ENCODE measurements at regions not wholly inside any gene's neighbourhood (a gene's known extent, or its start where the extent isn't known, plus 50 kb on each side); places are given as distances from the start of the nearest gene placed in this dataset.

DNA sequence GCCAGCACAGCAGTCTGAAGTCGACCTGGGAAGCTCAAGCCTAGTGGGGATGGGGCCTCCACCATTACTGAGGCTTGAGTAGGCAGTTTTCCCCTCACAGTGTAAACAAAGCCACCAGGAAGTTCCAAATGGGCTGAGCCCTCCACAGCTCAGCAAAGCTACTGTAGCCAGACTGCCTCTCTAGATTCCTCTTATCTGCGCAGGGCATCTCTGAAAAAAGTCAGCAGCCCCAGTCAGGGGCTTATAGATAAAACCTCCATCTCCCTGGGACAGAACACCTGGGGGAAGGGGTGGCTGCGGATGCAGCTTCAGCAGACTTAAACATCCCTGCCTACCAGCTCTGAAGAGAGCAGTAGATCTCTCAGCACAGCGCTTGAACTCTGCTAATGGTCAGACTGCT lies 218.4 kb upstream of the VRK2 start:
- Histone ChIP-seq H3K27ac (no peak overlapping the region), H3K4me3 (no peak overlapping the region), H3K4me1 (no peaks in the 10 kb centered on the region), H3K27me3 (no peaks in the 10 kb centered on the region), H3K36me3 (no peaks in the 10 kb centered on the region), H3K9me3 (peaks cover 0 to 6% (median 0%) of the 10 kb centered on the region in 3 donors)
- intact Hi-C loops (cut with DNase I) = no loop called here
- DNase-seq = no peak
- TF ChIP-seq POLR2A (IDR thresholded peaks at IDR 0.05) (no peak), CTCF (IDR thresholded peaks at IDR 0.05) (no peak)
- 100% methylated on average over 1 of the region's 4 CpGs; no CpG with 5 or more reads in 1 of the 2 donors for WGBS, 2 donors

GRCh38 chr2:57834666-57835065 lies 211.9 kb upstream of the VRK2 start:
- H3K36me3 ChIP-seq = no peaks in the 10 kb centered on the region
- H3K4me1 ChIP-seq = no peaks in the 10 kb centered on the region
- DNase-seq = no peak
- intact Hi-C loops (cut with DNase I) = no loop called here
- no peak for TF ChIP-seq POLR2A (IDR thresholded peaks at IDR 0.05)
- TF ChIP-seq CTCF (IDR thresholded peaks at IDR 0.05) = no peak
- no peaks in the 10 kb centered on the region for H3K27me3 ChIP-seq
- H3K27ac ChIP-seq = no peak overlapping the region
- peaks cover 0 to 6% (median 0%) of the 10 kb centered on the region in 3 donors for H3K9me3 ChIP-seq
- H3K4me3 ChIP-seq = no peak overlapping the region

GRCh38 chr2:57842531-57842930 lies 204.1 kb upstream of the VRK2 start:
- 73 to 95% methylated on average over 1 of the region's 1 CpG for WGBS, 2 donors
- H3K27me3 ChIP-seq = no peaks in the 10 kb centered on the region
- no peak overlapping the region for H3K27ac ChIP-seq
- intact Hi-C loops (cut with DNase I) = no loop called here
- no peak for TF ChIP-seq POLR2A (IDR thresholded peaks at IDR 0.05)
- no peak overlapping the region for H3K4me3 ChIP-seq
- DNase-seq = no peak
- H3K36me3 ChIP-seq = no peaks in the 10 kb centered on the region
- H3K4me1 ChIP-seq = no peaks in the 10 kb centered on the region
- H3K9me3 ChIP-seq = no peaks in the 10 kb centered on the region

DNA sequence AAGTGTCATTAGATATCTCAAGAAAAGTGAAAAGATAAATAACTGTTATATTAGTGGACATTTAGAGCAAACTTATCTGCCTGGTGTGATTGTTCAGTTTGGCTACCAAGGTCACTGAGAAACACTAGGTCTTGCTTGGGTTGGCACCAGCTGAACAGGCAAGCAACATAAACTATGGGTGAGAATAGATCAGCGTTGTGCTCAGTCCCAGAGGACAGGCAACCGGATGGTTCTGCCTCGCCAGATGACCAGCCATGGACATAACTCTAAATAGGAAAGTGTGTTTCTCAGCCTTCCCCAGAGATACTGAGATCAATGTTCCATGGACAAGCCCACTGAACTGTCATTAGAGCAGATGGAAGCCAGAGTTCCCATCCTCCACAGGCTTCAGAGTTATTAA lies 203.4 kb upstream of the VRK2 start:
- Histone ChIP-seq H3K9me3 (no peaks in the 10 kb centered on the region), H3K27me3 (no peaks in the 10 kb centered on the region), H3K4me1 (no peaks in the 10 kb centered on the region), H3K27ac (no peak overlapping the region), H3K4me3 (no peak overlapping the region), H3K36me3 (no peaks in the 10 kb centered on the region)
- 60 to 74% methylated on average over 1 to 3 of the region's 3 CpGs for WGBS, 2 donors
- intact Hi-C loops (cut with DNase I) = no loop called here
- DNase-seq = no peak
- no peak for TF ChIP-seq CTCF (IDR thresholded peaks at IDR 0.05)

DNA sequence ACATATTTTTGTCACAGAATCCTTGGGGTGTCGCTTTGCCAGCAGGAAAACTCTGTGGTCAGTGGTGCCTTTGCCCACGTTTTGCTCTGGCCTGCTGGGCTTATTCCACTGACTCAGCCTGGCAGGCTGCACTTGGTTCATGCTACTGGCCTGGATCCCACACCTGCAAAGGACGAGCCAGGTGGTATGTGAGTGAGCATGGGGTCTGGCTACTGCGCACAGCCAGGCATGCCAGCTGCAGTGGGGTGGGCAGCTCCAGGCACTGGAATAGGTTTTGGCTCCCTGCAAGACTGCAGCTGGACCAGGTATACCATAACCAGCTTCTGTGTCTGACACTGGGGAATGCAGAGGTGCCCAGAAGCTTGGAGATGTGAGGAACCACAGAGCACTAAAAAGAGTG lies 197.9 kb upstream of the VRK2 start:
- H3K4me1 ChIP-seq = no peaks in the 10 kb centered on the region
- H3K4me3 ChIP-seq = no peak overlapping the region
- no peaks in the 10 kb centered on the region for H3K9me3 ChIP-seq
- intact Hi-C loops (cut with DNase I) = no loop called here
- 47 to 49% methylated on average over 2 of the region's 4 CpGs for WGBS, 2 donors
- no peak overlapping the region for H3K27ac ChIP-seq
- no peak for DNase-seq
- no peaks in the 10 kb centered on the region for H3K36me3 ChIP-seq
- no peaks in the 10 kb centered on the region for H3K27me3 ChIP-seq
- TF ChIP-seq CTCF (IDR thresholded peaks at IDR 0.05) = no peak

DNA sequence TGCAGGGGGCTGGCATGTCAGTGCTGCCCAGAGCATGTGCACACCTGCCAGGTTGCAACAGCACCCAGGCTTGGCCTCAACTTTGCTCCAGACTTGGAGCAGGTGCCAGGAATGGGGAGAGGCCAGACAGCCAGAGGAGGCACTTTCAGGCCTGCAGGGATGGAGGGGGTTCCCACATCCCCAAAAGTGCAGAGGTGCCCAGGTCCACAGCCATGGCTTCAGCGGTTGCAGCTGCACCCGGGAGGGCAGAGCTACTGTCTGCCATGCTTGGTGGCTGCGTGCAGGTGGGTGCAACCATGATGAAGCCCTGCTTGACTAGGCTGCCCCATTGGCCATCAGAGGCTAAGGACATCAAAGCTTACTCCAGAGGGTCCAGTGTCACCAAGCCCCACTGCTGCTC lies 196.8 kb upstream of the VRK2 start:
- Histone ChIP-seq H3K27ac (no peak overlapping the region), H3K4me1 (no peaks in the 10 kb centered on the region), H3K36me3 (no peaks in the 10 kb centered on the region), H3K4me3 (no peak overlapping the region), H3K9me3 (no peaks in the 10 kb centered on the region), H3K27me3 (no peaks in the 10 kb centered on the region)
- DNase-seq = no peak
- TF ChIP-seq CTCF (IDR thresholded peaks at IDR 0.05) = no peak
- no peak for TF ChIP-seq POLR2A (IDR thresholded peaks at IDR 0.05)
- WGBS, 2 donors = 60 to 86% methylated on average over 1 to 3 of the region's 3 CpGs
- intact Hi-C loops (cut with DNase I) = no loop called here

Measured in esophagus squamous epithelium (tissue), 5 donors.